ENCODE measurements at regions not wholly inside any gene's neighbourhood (a gene's known extent, or its start where the extent isn't known, plus 50 kb on each side); places are given as distances from the start of the nearest gene placed in this dataset.

GRCh38 chr4:158970812-158971211 lies 132.1 kb upstream of the RAPGEF2 start:
- Histone ChIP-seq H3K4me3 (no peak overlapping the region), H2AFZ (ENCODE audit: control insufficient read depth, low read depth, low read length) (no peak overlapping the region), H3K27ac (ENCODE audit: control insufficient read depth, insufficient read depth) (no peak overlapping the region), H4K20me1 (ENCODE audit: control insufficient read depth, insufficient read depth) (no peaks in the 10 kb centered on the region), H3K9ac (ENCODE audit: control insufficient read depth, insufficient read depth, low read length) (no peak overlapping the region), H3K9me3 (replicated peaks; ENCODE audit: control insufficient read depth, insufficient read depth, low read length) (no peaks in the 10 kb centered on the region), H3K4me1 (ENCODE audit: control insufficient read depth, insufficient read depth, low read length) (no peaks in the 10 kb centered on the region), H3K79me2 (ENCODE audit: control insufficient read depth, insufficient read depth, low read length) (no peaks in the 10 kb centered on the region), H3K4me2 (ENCODE audit: control insufficient read depth, insufficient read depth) (no peak overlapping the region), H3K36me3 (ENCODE audit: control insufficient read depth in 2 of 2, insufficient read depth in 2 of 2, low read length in 1 of 2) (no peaks in the 10 kb centered on the region), H3K27me3 (replicated peaks in 1 of 2; ENCODE audit: control insufficient read depth in 2 of 2, insufficient read depth in 2 of 2, low read length in 1 of 2) (no peaks in the 10 kb centered on the region)
- SMC1A ChIA-PET (ENCODE audit: uncharacterized antibody, unreplicated experiment): interaction anchor here (1.0 kb wide), 1 partner anchor 232 kb away, joined by 3 read pairs; no protein-coding TSS in a partner anchor
- POLR2A ChIA-PET: no interaction called here
- 22% methylated on average over 3 of the region's 3 CpGs for WGBS (ENCODE audit: insufficient coverage, insufficient replicate concordance, low lambda C conversion rate, missing lambda C conversion rate)
- DNase-seq (ENCODE audit: low read depth, low spot score) (no peak), ATAC-seq (no peak), FAIRE-seq (no peak)
- in situ Hi-C loops (cut with MboI) (no loop called here), intact Hi-C loops (cut with micrococcal nuclease; ENCODE audit: unreplicated experiment) (no loop called here)
- CTCF ChIA-PET: interaction anchor here (0.8 to 2.0 kb wide), 2 partner anchors 9 to 46 kb away, joined by 4 read pairs; no protein-coding TSS in a partner anchor
- TF ChIP-seq MTA2 (IDR thresholded peaks at IDR 0.05; ENCODE audit: low read depth) (no peak), PAX8 (IDR thresholded peaks at IDR 0.05) (no peak), WRNIP1 (IDR thresholded peaks at IDR 0.05; ENCODE audit: borderline replicate concordance, low read depth, low read length) (no peak), RUNX3 (IDR thresholded peaks at IDR 0.05; ENCODE audit: low read length) (no peak), POLR2AphosphoS5 (IDR thresholded peaks at IDR 0.05; ENCODE audit: low read length) (no peak), JUNB (IDR thresholded peaks at IDR 0.05) (no peak), BCL11A (IDR thresholded peaks at IDR 0.05; ENCODE audit: low read depth, low read length) (no peak), GATAD2B (conservative IDR thresholded peaks at IDR 0.05; ENCODE audit: low read depth) (no peak), PKNOX1 (IDR thresholded peaks at IDR 0.05) (no peak), BHLHE40 (IDR thresholded peaks at IDR 0.05; ENCODE audit: borderline replicate concordance in 1 of 2, low read depth in 2 of 2, low read length in 1 of 2) (no peak), RB1 (IDR thresholded peaks at IDR 0.05; ENCODE audit: borderline replicate concordance) (no peak), NR2C2 (IDR thresholded peaks at IDR 0.05; ENCODE audit: borderline replicate concordance, control insufficient read depth, insufficient read length, low read depth) (no peak)
- TF ChIP-seq, protein P1, sequence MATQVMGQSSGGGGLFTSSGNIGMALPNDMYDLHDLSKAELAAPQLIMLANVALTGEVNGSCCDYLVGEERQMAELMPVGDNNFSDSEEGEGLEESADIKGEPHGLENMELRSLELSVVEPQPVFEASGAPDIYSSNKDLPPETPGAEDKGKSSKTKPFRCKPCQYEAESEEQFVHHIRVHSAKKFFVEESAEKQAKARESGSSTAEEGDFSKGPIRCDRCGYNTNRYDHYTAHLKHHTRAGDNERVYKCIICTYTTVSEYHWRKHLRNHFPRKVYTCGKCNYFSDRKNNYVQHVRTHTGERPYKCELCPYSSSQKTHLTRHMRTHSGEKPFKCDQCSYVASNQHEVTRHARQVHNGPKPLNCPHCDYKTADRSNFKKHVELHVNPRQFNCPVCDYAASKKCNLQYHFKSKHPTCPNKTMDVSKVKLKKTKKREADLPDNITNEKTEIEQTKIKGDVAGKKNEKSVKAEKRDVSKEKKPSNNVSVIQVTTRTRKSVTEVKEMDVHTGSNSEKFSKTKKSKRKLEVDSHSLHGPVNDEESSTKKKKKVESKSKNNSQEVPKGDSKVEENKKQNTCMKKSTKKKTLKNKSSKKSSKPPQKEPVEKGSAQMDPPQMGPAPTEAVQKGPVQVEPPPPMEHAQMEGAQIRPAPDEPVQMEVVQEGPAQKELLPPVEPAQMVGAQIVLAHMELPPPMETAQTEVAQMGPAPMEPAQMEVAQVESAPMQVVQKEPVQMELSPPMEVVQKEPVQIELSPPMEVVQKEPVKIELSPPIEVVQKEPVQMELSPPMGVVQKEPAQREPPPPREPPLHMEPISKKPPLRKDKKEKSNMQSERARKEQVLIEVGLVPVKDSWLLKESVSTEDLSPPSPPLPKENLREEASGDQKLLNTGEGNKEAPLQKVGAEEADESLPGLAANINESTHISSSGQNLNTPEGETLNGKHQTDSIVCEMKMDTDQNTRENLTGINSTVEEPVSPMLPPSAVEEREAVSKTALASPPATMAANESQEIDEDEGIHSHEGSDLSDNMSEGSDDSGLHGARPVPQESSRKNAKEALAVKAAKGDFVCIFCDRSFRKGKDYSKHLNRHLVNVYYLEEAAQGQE (IDR thresholded peaks at IDR 0.05; ENCODE audit: low read depth, low read length): no peak
- TF ChIP-seq, protein P2, sequence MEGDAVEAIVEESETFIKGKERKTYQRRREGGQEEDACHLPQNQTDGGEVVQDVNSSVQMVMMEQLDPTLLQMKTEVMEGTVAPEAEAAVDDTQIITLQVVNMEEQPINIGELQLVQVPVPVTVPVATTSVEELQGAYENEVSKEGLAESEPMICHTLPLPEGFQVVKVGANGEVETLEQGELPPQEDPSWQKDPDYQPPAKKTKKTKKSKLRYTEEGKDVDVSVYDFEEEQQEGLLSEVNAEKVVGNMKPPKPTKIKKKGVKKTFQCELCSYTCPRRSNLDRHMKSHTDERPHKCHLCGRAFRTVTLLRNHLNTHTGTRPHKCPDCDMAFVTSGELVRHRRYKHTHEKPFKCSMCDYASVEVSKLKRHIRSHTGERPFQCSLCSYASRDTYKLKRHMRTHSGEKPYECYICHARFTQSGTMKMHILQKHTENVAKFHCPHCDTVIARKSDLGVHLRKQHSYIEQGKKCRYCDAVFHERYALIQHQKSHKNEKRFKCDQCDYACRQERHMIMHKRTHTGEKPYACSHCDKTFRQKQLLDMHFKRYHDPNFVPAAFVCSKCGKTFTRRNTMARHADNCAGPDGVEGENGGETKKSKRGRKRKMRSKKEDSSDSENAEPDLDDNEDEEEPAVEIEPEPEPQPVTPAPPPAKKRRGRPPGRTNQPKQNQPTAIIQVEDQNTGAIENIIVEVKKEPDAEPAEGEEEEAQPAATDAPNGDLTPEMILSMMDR (IDR thresholded peaks at IDR 0.05 in 2 of 3, conservative IDR thresholded peaks at IDR 0.05 in 1 of 3; ENCODE audit: control insufficient read depth in 2 of 3, extremely low read depth in 1 of 3, insufficient read depth in 1 of 3, low read depth in 3 of 3, low read length in 3 of 3): no peak
- TF ChIP-seq, protein P3, sequence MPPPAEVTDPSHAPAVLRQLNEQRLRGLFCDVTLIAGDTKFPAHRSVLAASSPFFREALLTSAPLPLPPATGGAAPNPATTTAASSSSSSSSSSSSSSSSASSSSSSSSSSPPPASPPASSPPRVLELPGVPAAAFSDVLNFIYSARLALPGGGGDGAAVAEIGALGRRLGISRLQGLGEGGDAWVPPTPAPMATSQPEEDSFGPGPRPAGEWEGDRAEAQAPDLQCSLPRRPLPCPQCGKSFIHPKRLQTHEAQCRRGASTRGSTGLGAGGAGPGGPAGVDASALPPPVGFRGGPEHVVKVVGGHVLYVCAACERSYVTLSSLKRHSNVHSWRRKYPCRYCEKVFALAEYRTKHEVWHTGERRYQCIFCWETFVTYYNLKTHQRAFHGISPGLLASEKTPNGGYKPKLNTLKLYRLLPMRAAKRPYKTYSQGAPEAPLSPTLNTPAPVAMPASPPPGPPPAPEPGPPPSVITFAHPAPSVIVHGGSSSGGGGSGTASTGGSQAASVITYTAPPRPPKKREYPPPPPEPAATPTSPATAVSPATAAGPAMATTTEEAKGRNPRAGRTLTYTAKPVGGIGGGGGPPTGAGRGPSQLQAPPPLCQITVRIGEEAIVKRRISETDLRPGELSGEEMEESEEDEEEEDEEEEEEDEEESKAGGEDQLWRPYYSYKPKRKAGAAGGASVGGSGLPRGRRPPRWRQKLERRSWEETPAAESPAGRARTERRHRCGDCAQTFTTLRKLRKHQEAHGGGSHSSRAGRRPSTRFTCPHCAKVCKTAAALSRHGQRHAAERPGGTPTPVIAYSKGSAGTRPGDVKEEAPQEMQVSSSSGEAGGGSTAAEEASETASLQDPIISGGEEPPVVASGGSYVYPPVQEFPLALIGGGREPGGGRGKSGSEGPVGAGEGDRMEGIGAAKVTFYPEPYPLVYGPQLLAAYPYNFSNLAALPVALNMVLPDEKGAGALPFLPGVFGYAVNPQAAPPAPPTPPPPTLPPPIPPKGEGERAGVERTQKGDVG (CRISPR knock-in tag; IDR thresholded peaks at IDR 0.05): no peak
- RAD21 ChIA-PET (ENCODE audit: unreplicated experiment): no interaction called here
- BruUV-seq (replicated peaks): no TSS peak
